ENCODE measurements at regions not wholly inside any gene's neighbourhood (a gene's known extent, or its start where the extent isn't known, plus 50 kb on each side); places are given as distances from the start of the nearest gene placed in this dataset.
"Not testable (repeated sequence)": the region's sequence is repeated elsewhere in the genome, so short reads cannot be mapped to it uniquely, and the experiment has no call there.

DNA sequence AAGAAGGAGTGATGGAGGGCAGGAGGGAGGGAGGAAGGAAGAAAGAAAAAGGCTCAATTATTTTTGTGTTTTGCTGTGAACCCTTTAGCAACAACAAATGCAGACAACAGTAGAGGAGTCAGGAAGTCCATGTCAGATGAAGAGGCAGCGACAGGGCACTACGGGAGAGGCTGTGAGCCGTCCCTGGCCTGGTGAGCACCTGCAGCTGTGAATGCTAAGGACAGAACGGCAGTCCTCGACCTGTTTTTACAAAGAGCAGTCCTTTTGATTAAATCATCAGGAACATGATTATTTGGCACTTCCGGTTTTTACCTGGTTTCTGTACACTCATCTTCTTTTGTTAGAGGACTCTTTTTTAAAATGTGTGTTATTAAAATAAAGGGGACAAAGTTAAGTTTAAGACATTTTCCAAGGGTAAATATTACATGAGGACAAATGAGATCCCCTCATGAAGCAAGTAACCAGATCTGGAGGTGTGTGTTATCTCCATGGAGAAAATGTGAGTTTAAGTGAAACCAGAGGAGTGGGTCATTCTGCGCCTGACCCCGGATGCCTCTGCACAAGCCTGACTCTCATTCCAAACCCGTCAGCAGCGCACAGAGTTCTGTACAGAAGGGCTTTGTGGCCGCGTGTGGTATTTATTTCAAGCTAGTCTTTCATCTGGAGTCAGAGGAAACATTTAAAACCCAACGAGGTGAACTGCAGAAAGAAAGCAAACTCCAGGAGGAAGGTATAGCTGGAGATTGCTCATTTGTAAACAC lies 492.5 kb downstream of the SOX11 start:
- no peak overlapping the region for H3K27ac Mint-ChIP-seq
- ChIA-PET CTCF (no interaction called here), POLR2A (no interaction called here)
- H3K27me3 Mint-ChIP-seq, result no peaks in the 10 kb centered on the region
- H3K4me3 Mint-ChIP-seq, result no peak overlapping the region
- no peaks in the 10 kb centered on the region for H3K9me3 Mint-ChIP-seq
- H3K4me1 Mint-ChIP-seq, result no peaks in the 10 kb centered on the region
- no peak for DNase-seq
- no peaks in the 10 kb centered on the region for H3K36me3 Mint-ChIP-seq (ENCODE audit: low read depth)

DNA sequence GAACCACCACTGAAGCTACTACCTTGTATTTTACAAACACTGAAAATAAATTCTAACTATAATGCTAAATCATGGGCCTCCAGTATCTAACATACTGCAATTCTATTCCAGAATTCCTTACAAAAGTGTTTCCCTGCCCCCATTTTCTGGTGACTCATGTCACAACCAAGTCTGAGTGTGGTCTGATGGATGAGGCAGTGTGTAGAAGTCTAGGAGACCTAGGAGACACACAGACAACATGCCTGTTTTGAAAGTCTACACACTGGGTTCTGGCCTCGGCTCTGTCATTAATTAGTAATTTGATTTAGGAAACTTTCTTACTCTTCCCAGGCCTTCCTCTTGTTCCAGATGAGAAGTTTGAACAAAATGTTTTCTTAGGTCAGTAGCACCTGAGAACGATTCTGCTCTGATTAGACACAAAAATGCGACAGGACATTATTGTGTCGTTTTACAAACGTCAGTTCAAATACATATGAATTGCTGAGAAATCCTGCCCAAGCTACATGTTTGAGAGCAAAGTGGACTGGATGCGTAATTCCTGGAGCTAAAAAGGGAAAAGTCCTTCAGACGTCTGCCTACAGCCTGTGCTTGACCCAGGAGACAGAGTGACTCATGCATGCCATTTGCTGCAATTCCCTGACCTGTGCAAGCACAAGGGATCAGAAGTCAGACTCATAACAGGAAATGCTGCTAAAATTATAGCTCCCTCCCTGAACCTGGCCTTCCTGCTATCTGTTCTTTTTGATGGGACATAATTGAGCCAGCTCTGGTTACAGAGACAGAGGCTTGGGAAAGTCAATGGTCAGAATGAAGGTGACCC lies 494.4 kb downstream of the SOX11 start:
- ChIA-PET CTCF (no interaction called here), POLR2A (no interaction called here)
- Mint-ChIP-seq H3K27me3 (no peaks in the 10 kb centered on the region), H3K4me3 (no peak overlapping the region), H3K36me3 (ENCODE audit: low read depth) (no peaks in the 10 kb centered on the region), H3K4me1 (no peaks in the 10 kb centered on the region), H3K27ac (no peak overlapping the region), H3K9me3 (no peaks in the 10 kb centered on the region)
- DNase-seq, result no peak

DNA sequence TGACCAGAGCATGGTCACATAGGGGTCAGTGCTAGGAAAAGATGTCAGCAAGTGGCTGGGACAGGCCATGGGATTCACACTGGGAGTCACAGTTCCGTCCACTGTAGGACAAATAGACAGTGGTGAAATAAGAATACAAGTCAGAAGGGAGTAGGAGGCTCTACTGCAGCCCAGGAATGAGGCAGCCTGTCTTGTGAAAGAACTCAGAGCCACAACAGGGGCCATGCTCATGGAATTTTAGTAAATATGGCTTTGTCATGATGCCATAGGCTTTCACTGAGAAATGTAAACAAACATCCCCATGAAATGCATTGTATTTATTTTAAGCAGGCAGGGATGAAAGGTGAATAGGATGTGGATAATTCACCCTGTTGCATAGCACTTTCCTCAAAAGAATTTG lies 504.3 kb downstream of the SOX11 start:
- ChIA-PET POLR2A (no interaction called here), CTCF (no interaction called here)
- no peaks in the 10 kb centered on the region for H3K36me3 Mint-ChIP-seq (ENCODE audit: low read depth)

DNA sequence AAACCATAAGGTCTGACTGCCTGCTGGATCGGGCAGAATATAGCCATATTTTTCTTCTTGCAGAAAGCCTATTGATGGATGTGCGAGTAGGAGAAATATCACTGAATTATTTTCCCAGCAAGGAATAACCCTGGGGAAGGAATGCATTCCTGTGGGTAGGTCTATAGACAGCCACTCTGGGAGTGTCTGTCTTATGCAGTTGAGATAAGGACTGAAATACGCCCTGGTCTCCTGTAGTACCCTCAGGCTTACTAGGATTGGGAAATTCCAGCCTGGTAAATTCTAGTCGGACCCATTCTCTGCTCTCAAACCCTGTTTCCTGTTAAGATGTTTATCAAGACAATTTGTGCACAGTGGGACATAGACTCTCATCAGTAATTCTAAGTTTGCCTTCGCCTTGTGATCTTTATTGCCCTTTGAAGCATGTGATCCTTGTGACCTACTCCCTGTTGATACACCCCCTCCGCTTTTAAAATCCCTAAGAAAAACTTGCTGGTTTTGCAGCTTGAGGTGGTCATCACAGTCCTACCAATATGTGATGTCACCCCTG lies 506.3 kb downstream of the SOX11 start:
- H3K27ac Mint-ChIP-seq; POLR2A ChIA-PET; DNase-seq; H3K27me3 Mint-ChIP-seq; H3K4me1 Mint-ChIP-seq; H3K9me3 Mint-ChIP-seq; CTCF ChIA-PET; H3K4me3 Mint-ChIP-seq; H3K36me3 Mint-ChIP-seq (ENCODE audit: low read depth): not testable (repeated sequence)

More for the DNA sequence above, 504.3 kb downstream of the SOX11 start:
- Mint-ChIP-seq H3K27ac (no peak overlapping the region), H3K27me3 (no peaks in the 10 kb centered on the region), H3K9me3 (peaks cover 3% of the 10 kb centered on the region), H3K4me3 (no peak overlapping the region), H3K4me1 (no peaks in the 10 kb centered on the region)
- no peak for DNase-seq

DNA sequence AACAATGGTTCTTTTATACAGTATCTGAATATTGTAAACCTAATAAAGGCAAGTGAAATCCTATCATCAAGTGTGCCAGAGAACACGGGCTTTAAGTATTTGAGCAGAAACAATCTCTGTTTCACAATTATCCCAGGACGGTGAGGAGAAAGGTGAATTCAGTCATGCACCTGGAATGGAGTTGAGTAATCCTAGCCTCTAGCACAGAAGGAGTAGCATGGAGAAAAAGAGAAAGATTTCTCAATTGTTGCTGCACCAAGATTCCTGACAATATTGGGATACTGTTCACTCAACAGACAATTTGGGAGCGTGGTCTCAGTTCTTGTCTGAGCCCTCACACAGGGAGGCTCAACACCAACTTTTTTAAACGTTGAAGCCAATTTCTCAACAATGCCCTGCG lies 510.6 kb downstream of the SOX11 start:
- no peaks in the 10 kb centered on the region for H3K27me3 Mint-ChIP-seq
- H3K27ac Mint-ChIP-seq, result no peak overlapping the region
- no peaks in the 10 kb centered on the region for H3K4me1 Mint-ChIP-seq
- peaks cover 3% of the 10 kb centered on the region for H3K9me3 Mint-ChIP-seq
- H3K4me3 Mint-ChIP-seq, result no peak overlapping the region
- CTCF ChIA-PET, result no interaction called here
- POLR2A ChIA-PET, result no interaction called here
- no peak for DNase-seq
- no peaks in the 10 kb centered on the region for H3K36me3 Mint-ChIP-seq (ENCODE audit: low read depth)

DNA sequence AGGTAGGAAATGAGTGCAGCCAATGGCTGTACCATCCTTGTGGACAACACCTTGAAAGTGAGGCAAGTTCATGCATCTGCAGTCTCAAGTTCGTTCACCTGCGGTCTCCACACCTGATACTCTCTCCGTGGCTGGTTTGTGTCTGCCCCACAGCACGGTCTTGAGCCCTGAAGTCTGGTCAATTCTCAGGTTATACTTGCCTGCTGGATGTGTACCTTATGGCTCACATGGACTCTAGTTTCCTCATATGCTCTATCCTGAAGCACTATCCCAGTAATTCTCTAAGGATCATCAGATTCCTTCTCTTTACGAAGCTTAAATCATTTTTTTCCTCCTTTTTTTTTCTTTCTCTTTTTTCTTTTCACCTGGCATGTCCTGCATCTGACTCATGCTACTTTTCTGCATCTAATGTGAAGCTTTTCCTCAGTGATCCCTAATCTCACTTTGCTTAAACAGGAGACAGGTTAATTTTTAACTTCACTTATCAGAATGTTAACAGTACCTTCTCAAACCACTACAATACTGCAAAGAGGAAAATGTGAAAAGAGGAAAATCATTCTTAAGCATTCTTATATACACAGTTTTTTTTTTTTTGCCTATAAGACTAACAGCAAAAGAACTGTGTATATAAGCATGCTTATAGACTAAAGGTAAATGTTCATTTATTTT lies 511.2 kb downstream of the SOX11 start:
- peaks cover 3% of the 10 kb centered on the region for H3K9me3 Mint-ChIP-seq
- CTCF ChIA-PET, result no interaction called here
- no peak for DNase-seq
- no peaks in the 10 kb centered on the region for H3K27me3 Mint-ChIP-seq
- H3K27ac Mint-ChIP-seq, result no peak overlapping the region
- H3K4me1 Mint-ChIP-seq, result no peaks in the 10 kb centered on the region
- H3K4me3 Mint-ChIP-seq, result no peak overlapping the region
- H3K36me3 Mint-ChIP-seq (ENCODE audit: low read depth), result no peaks in the 10 kb centered on the region
- POLR2A ChIA-PET, result no interaction called here

DNA sequence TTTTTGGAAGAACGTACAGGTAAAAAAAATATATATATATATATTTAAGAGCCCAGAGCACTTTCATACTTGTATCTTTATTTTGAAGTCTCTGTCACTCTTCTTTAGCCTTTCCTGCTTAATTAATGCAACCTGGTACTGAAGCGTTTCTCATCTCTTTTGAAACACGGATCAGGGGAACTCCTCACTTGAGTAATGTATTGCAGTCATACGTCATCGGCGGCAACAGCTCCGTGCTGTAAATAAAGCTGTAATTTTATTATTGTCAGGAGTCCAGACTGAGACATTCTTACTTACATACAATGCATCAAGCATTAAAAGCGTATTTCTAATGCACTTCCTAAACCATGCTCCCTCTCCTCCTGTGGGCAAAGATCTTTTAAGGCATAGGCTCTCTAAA lies 514.7 kb downstream of the SOX11 start:
- no peaks in the 10 kb centered on the region for H3K27me3 Mint-ChIP-seq
- no peaks in the 10 kb centered on the region for H3K4me1 Mint-ChIP-seq
- no peak overlapping the region for H3K27ac Mint-ChIP-seq
- DNase-seq, result no peak
- POLR2A ChIA-PET, result no interaction called here
- no peak overlapping the region for H3K4me3 Mint-ChIP-seq
- CTCF ChIA-PET, result no interaction called here
- H3K36me3 Mint-ChIP-seq (ENCODE audit: low read depth), result no peaks in the 10 kb centered on the region
- no peaks in the 10 kb centered on the region for H3K9me3 Mint-ChIP-seq

DNA sequence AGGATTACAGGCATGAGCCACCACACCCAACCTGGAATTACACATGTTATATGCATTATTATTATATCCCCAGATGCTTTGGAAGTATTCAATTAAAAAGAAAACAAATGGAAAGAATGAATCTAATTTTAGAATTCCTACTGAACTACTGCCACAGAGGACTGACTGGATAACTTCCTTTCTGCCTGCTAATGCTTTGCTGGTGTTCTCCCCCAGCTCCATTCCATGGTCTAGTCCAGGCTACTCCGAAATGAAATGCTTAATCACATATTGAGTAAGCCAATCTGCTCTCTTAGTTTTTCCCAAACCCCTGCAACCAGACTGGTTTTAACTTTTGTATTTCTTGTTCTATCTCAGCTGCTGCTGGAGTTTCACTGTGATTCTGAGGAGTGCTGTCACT lies 519.1 kb downstream of the SOX11 start:
- no peaks in the 10 kb centered on the region for H3K36me3 Mint-ChIP-seq (ENCODE audit: low read depth)
- H3K4me1 Mint-ChIP-seq, result no peaks in the 10 kb centered on the region
- no peak overlapping the region for H3K27ac Mint-ChIP-seq
- H3K27me3 Mint-ChIP-seq, result no peaks in the 10 kb centered on the region
- H3K4me3 Mint-ChIP-seq, result no peak overlapping the region
- ChIA-PET POLR2A (no interaction called here), CTCF (no interaction called here)
- no peaks in the 10 kb centered on the region for H3K9me3 Mint-ChIP-seq
- DNase-seq, result no peak

DNA sequence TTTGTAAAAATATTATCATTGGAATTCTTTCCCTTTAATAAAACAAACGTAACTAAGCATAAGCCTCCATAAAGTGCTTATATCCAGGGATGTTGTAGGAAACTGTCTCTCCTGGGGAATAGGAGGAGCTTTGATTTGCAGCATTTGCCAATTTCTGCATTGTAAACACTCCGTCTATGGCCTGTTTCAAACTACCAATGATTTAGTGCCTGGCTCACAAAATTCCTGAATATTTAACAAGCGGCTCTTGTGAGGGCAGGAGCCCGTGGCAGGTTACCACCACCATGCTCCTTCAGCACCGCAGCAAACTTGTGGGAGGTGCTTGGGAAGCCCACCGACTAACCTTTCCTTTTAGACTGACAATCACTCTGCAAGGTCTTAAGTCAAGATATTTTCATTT lies 520.3 kb downstream of the SOX11 start:
- H3K9me3 Mint-ChIP-seq, result no peaks in the 10 kb centered on the region
- ChIA-PET CTCF (no interaction called here), POLR2A (no interaction called here)
- no peak overlapping the region for H3K4me3 Mint-ChIP-seq
- H3K36me3 Mint-ChIP-seq (ENCODE audit: low read depth), result no peaks in the 10 kb centered on the region
- H3K4me1 Mint-ChIP-seq, result no peaks in the 10 kb centered on the region
- H3K27ac Mint-ChIP-seq, result no peak overlapping the region
- no peak for DNase-seq
- H3K27me3 Mint-ChIP-seq, result no peaks in the 10 kb centered on the region

DNA sequence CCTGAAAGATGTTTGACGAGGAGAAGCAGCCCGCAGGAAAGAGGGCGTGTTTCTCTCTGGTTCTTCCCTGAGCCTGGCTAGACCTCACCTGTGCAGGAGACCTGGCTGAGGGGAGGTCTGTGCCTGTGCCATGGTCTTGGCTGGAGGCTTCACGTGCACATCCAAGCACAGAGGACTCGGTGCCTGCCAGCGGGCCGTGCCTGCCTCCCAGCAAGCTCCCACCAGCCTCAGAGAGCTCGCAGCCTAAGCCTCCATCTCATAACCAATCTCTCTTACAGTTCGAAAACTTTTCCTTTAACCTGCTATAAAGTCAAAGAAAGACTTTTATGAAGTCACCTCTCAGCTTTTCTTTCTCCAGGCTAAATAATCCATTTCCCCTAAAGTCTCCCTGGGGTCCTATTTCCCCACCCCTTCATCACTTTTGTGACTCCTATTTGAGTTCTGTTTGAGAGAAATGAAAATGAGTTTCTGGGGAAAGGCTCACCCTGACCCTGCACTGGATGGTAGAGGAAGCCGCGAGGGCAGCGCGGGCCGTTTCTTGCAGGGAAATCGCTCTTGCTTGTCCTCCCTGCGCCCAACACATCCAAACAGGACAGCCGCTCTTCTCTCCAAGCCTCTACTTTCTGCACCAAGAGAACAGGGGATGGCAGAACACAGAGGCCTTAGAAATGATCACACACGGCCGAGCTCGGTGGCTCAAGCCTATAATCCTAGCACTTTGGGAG lies 521.0 kb downstream of the SOX11 start:
- H3K36me3 Mint-ChIP-seq (ENCODE audit: low read depth), result no peaks in the 10 kb centered on the region
- H3K27me3 Mint-ChIP-seq, result no peaks in the 10 kb centered on the region
- ChIA-PET POLR2A (no interaction called here), CTCF (no interaction called here)
- no peaks in the 10 kb centered on the region for H3K4me1 Mint-ChIP-seq
- no peaks in the 10 kb centered on the region for H3K9me3 Mint-ChIP-seq
- H3K27ac Mint-ChIP-seq, result no peak overlapping the region
- DNase-seq, result no peak
- H3K4me3 Mint-ChIP-seq, result no peak overlapping the region

DNA sequence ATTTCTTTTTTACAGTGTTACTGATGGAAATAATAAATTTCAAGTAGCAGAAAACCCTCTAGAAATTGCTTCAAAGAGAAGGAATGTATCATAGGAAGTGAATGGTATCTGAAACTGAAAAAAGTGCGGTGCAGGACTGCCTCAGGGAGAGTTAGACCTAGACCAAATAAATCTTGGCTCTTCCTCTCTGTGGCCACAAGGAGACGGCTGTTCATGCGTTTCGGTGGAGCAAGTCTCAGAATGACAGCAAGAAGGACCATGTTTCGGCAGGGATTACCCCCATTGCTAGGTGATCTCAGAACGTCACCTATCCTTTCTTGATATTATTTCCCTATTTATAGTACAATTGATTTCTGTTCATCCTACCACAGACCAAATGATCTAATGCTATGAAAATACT lies 522.3 kb downstream of the SOX11 start:
- no peaks in the 10 kb centered on the region for H3K9me3 Mint-ChIP-seq
- POLR2A ChIA-PET, result no interaction called here
- no peak overlapping the region for H3K4me3 Mint-ChIP-seq
- H3K4me1 Mint-ChIP-seq, result no peaks in the 10 kb centered on the region
- CTCF ChIA-PET, result no interaction called here
- no peaks in the 10 kb centered on the region for H3K27me3 Mint-ChIP-seq
- H3K36me3 Mint-ChIP-seq (ENCODE audit: low read depth), result no peaks in the 10 kb centered on the region
- H3K27ac Mint-ChIP-seq, result no peak overlapping the region
- DNase-seq, result no peak

DNA sequence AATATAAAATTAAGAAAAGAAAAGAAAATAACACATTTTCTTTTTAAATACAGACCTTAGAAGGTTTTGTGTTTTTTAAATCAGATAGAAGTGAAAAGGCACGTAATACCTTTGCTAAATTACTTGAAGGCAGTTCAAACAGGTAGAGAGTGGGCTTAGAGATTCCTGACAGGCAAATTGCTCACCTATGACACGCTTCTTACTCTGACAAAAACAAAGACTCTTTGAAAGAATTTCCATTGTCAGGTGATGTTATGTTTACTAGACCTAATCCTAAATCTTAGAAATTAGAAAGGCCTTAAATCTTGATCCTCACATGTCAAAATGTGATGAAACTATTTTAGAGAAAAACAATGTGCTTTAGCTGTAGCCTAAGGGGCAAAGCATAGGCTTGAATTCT lies 522.9 kb downstream of the SOX11 start:
- POLR2A ChIA-PET, result no interaction called here

DNA sequence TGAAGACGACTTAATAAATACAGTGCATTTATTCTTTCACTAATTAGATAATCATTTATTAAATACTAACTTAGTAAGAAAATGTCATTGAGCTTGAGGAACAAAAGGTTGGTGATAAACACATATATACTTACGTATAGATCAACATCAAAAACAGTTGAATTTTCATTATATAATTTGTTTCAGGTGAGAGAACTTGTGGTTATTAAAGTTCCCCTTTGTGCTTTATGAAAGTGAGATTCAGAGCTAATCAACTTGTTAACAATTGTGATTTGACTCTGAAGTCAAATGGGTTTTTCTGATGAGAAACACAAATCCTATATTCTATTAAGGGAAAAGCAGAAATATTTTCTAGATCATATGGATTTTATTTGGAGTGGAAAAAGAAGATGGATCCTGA lies 524.0 kb downstream of the SOX11 start:
- Mint-ChIP-seq H3K27ac (no peak overlapping the region), H3K36me3 (ENCODE audit: low read depth) (no peaks in the 10 kb centered on the region), H3K4me1 (no peaks in the 10 kb centered on the region), H3K4me3 (no peak overlapping the region), H3K27me3 (no peaks in the 10 kb centered on the region), H3K9me3 (no peaks in the 10 kb centered on the region)
- POLR2A ChIA-PET, result no interaction called here
- CTCF ChIA-PET, result no interaction called here
- DNase-seq, result no peak

More for the DNA sequence above, 522.9 kb downstream of the SOX11 start:
- DNase-seq, result no peak
- CTCF ChIA-PET, result no interaction called here
- H3K9me3 Mint-ChIP-seq, result no peaks in the 10 kb centered on the region
- no peaks in the 10 kb centered on the region for H3K4me1 Mint-ChIP-seq
- H3K36me3 Mint-ChIP-seq (ENCODE audit: low read depth), result no peaks in the 10 kb centered on the region
- H3K27me3 Mint-ChIP-seq, result no peaks in the 10 kb centered on the region
- H3K27ac Mint-ChIP-seq, result no peak overlapping the region
- H3K4me3 Mint-ChIP-seq, result no peak overlapping the region
